ENCODE measurements at regions not wholly inside any gene's neighbourhood (a gene's known extent, or its start where the extent isn't known, plus 50 kb on each side); places are given as distances from the start of the nearest gene placed in this dataset.
"Not testable (repeated sequence)": the region's sequence is repeated elsewhere in the genome, so short reads cannot be mapped to it uniquely, and the experiment has no call there.

DNA sequence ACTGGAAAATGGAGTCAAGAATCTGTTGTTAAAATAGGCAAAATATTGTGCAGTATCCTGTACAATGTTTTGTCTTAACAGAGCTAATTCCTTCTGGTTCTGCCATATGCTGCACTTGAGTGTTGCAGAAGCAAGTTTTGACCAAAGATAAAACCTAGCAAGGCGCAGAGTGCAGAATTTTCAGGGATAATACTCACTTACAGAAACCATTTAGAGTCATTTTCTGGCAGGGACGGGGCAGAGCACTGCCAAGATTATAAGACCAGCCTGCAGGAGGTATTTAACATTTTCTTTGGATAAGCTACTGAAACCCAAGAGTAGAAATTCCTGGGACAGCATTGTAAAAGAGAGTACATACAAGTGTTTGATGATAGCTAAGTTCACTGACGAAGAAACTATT, 159.5 kb upstream of the EDNRB start:
- CTCF ChIA-PET: no interaction called here
- Mint-ChIP-seq H3K4me3 (no peak overlapping the region), H3K9me3 (peaks cover 22% of the 10 kb centered on the region), H3K36me3 (ENCODE audit: low read depth) (peaks cover 1% of the 10 kb centered on the region), H3K27ac (no peak overlapping the region), H3K4me1 (no peaks in the 10 kb centered on the region), H3K27me3 (no peaks in the 10 kb centered on the region)
- intact Hi-C loops (cut with micrococcal nuclease): no loop called here
- no peak for ATAC-seq (ENCODE audit: low read depth)
- DNase-seq: no peak
- TF ChIP-seq, protein P1, sequence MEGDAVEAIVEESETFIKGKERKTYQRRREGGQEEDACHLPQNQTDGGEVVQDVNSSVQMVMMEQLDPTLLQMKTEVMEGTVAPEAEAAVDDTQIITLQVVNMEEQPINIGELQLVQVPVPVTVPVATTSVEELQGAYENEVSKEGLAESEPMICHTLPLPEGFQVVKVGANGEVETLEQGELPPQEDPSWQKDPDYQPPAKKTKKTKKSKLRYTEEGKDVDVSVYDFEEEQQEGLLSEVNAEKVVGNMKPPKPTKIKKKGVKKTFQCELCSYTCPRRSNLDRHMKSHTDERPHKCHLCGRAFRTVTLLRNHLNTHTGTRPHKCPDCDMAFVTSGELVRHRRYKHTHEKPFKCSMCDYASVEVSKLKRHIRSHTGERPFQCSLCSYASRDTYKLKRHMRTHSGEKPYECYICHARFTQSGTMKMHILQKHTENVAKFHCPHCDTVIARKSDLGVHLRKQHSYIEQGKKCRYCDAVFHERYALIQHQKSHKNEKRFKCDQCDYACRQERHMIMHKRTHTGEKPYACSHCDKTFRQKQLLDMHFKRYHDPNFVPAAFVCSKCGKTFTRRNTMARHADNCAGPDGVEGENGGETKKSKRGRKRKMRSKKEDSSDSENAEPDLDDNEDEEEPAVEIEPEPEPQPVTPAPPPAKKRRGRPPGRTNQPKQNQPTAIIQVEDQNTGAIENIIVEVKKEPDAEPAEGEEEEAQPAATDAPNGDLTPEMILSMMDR (IDR thresholded peaks at IDR 0.05): no peak
- POLR2A ChIA-PET: no interaction called here

DNA sequence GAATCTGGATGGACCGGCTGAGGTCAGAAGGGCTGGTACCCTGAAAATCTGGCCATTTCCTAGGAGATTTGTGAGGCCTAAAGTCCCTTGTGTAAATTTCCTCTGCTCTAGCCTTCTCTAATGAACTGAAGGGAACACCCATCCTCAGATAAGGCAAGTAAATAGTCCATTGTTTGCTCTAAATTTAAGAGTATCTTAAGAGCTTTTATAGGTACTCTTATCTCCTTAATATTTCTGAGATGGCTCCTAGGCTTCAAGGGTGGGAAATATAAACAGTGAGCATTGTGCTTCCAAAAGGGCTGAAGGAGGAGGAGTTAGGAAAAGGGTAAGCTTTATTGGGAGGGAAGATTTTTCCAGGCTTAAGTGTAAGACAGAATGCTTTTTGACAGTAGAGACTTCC, 148.7 kb upstream of the EDNRB start:
- DNase-seq: no peak
- Mint-ChIP-seq H3K4me1 (no peaks in the 10 kb centered on the region), H3K4me3 (no peak overlapping the region), H3K27ac (no peak overlapping the region), H3K27me3 (peaks cover 1% of the 10 kb centered on the region), H3K9me3 (peaks cover 2% of the 10 kb centered on the region), H3K36me3 (ENCODE audit: low read depth) (no peaks in the 10 kb centered on the region)
- POLR2A ChIA-PET: no interaction called here
- intact Hi-C loops (cut with micrococcal nuclease): no loop called here
- no peak for ATAC-seq (ENCODE audit: low read depth)
- CTCF ChIA-PET: no interaction called here
- TF ChIP-seq, protein P1 (IDR thresholded peaks at IDR 0.05): no peak

DNA sequence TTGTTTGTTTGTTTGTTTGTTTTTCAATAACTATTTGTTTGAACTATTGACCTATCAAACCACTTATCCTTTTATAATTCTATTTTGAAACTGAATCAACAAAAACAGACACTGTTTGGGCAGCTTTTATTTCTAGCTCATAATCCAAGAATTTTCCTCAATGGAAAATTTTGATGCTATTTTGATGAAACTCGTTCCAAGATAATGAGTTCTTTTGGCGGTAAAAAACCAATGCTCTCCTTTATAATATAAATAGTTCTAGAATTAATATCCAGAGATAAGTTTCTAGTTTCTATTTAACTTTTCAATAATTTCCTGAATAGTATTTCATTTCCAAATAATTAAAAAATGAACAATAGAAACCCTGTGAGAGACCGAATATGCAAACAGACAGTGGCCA, 146.5 kb upstream of the EDNRB start:
- peaks cover 1% of the 10 kb centered on the region for H3K27me3 Mint-ChIP-seq
- CTCF ChIA-PET: no interaction called here
- H3K9me3 Mint-ChIP-seq: peaks cover 2% of the 10 kb centered on the region
- DNase-seq (no peak), ATAC-seq (ENCODE audit: low read depth) (no peak)
- POLR2A ChIA-PET: no interaction called here
- no peaks in the 10 kb centered on the region for H3K36me3 Mint-ChIP-seq (ENCODE audit: low read depth)
- TF ChIP-seq, protein P1 (IDR thresholded peaks at IDR 0.05): no peak
- H3K4me1 Mint-ChIP-seq: no peaks in the 10 kb centered on the region
- intact Hi-C loops (cut with micrococcal nuclease): no loop called here
- no peak overlapping the region for H3K4me3 Mint-ChIP-seq
- no peak overlapping the region for H3K27ac Mint-ChIP-seq

DNA sequence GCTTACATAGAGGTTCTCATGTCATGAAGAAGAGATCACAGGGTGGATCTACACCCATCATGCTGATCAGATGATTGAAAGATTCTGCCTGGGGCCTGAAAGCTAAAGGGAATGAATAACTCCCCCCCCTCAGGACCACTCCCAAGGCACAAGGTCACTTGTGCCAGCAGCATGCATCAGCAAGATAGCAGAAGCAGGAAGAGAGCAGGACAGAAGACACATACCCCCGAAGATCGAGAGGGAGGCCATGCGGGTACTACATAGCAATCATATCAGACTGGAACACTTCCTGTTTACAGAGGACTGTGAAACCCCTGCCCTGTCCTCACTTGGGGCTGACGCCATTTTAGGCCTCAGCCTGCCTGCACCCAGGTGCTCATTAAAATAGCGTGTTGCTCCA, 143.2 kb upstream of the EDNRB start:
- TF ChIP-seq, protein P1 (IDR thresholded peaks at IDR 0.05): no peak
- peaks cover 9% of the 10 kb centered on the region for H3K9me3 Mint-ChIP-seq
- peaks cover 1% of the 10 kb centered on the region for H3K27me3 Mint-ChIP-seq
- no peak for ATAC-seq (ENCODE audit: low read depth)
- DNase-seq: no peak
- intact Hi-C loops (cut with micrococcal nuclease): no loop called here
- no peak overlapping the region for H3K27ac Mint-ChIP-seq
- H3K4me3 Mint-ChIP-seq: no peak overlapping the region
- no peaks in the 10 kb centered on the region for H3K36me3 Mint-ChIP-seq (ENCODE audit: low read depth)
- ChIA-PET CTCF (no interaction called here), POLR2A (no interaction called here)
- H3K4me1 Mint-ChIP-seq: no peaks in the 10 kb centered on the region

DNA sequence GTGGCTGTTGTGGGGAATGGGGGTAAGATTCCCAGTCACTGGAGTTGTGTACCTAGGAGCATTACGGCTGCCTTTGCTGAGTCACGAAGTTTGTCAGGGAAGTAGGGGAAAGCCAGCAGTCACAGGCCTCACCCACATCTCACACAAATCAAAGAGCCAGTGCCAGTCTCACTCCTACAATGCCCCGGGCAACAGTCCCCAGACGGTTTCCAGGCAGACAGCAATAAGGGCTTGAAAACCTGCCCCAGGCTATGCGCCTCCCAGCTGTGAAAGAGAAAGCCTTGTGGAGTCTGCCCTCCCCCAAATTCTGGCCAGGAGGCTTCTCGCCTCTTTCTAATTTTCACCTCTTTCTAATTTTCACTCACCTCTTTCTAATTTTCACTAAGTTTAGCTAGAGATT, 142.3 kb upstream of the EDNRB start:
- no peak for ATAC-seq (ENCODE audit: low read depth)
- Mint-ChIP-seq H3K4me1 (no peaks in the 10 kb centered on the region), H3K27me3 (peaks cover 1% of the 10 kb centered on the region), H3K4me3 (no peak overlapping the region), H3K36me3 (ENCODE audit: low read depth) (no peaks in the 10 kb centered on the region), H3K27ac (no peak overlapping the region), H3K9me3 (peaks cover 15% of the 10 kb centered on the region)
- POLR2A ChIA-PET: no interaction called here
- intact Hi-C loops (cut with micrococcal nuclease): no loop called here
- no peak for DNase-seq
- CTCF ChIA-PET: no interaction called here
- TF ChIP-seq, protein P1 (IDR thresholded peaks at IDR 0.05): no peak

DNA sequence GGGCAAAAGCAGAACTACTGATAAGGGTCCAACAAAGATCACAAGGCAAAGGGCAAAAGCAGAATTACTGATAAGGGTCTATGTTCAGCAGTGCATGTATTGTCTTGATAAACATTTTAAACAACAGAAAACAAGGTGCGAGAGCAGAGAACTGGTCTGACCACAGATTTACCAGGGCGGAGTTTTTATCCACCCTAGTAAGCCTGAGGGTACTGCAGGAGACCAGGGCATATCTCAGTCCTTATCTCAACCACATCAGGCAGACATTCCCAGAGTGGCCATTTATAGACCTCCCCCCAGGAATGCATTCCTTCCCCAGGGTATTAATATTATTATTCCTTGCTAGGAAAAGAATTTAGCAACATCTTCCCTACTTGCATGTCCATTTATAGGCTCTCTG, 138.2 kb upstream of the EDNRB start:
- H3K27ac Mint-ChIP-seq; ATAC-seq (ENCODE audit: low read depth); H3K36me3 Mint-ChIP-seq (ENCODE audit: low read depth); CTCF ChIA-PET; H3K27me3 Mint-ChIP-seq; intact Hi-C loops (cut with micrococcal nuclease); H3K4me1 Mint-ChIP-seq; POLR2A ChIA-PET; DNase-seq; H3K4me3 Mint-ChIP-seq: not testable (repeated sequence)
- H3K9me3 Mint-ChIP-seq: peaks cover 13% of the 10 kb centered on the region
